ENCODE measurements at regions not wholly inside any gene's neighbourhood (a gene's known extent, or its start where the extent isn't known, plus 50 kb on each side); places are given as distances from the start of the nearest gene placed in this dataset.

GRCh38 chr16:75810342-75810741 lies 84.1 kb upstream of the CPHXL start:
- Histone ChIP-seq H3K9me3 (ENCODE audit: control insufficient read depth, insufficient read depth, low read length) (no peaks in the 10 kb centered on the region), H3K36me3 (ENCODE audit: control insufficient read depth, low read length) (no peaks in the 10 kb centered on the region), H3K79me2 (ENCODE audit: control insufficient read depth, low read length) (no peaks in the 10 kb centered on the region), H3K27ac (ENCODE audit: low read depth, low read length) (no peak overlapping the region), H3K4me2 (ENCODE audit: low read length) (no peak overlapping the region), H3K9me2 (replicated peaks; ENCODE audit: control insufficient read depth, low read length) (no peaks in the 10 kb centered on the region), H3K27me3 (ENCODE audit: control insufficient read depth, low read length) (0 out of 2 replicates have a peak, but pooled peaks cover 5% of the 10 kb centered on the region), H3K4me3 (ENCODE audit: low read length) (no peak overlapping the region), H3F3A (ENCODE audit: control insufficient read depth, insufficient read depth) (no peaks in the 10 kb centered on the region), H3K4me1 (ENCODE audit: control insufficient read depth, low read length) (no peaks in the 10 kb centered on the region), H4K20me1 (ENCODE audit: control insufficient read depth, insufficient read depth, low read depth, low read length) (no peaks in the 10 kb centered on the region)
- TF ChIP-seq EZH2phosphoT487 (IDR thresholded peaks at IDR 0.05; ENCODE audit: borderline replicate concordance, low read length), result no peak
- no peak for TF ChIP-seq CTCF (IDR thresholded peaks at IDR 0.05; ENCODE audit: low read depth, low read length, poor library complexity, severe bottlenecking)

GRCh38 chr16:75811020-75811634 lies 84.8 kb upstream of the CPHXL start:
- no peaks in the 10 kb centered on the region for H4K20me1 ChIP-seq (ENCODE audit: control insufficient read depth, insufficient read depth, low read depth, low read length)
- no peak overlapping the region for H3K4me3 ChIP-seq (ENCODE audit: low read length)
- H3K27me3 ChIP-seq (ENCODE audit: control insufficient read depth, low read length), result 0 out of 2 replicates have a peak, but pooled peaks cover 2% of the 10 kb centered on the region
- no peak for TF ChIP-seq CTCF (IDR thresholded peaks at IDR 0.05; ENCODE audit: low read depth, low read length, poor library complexity, severe bottlenecking)
- no peak for TF ChIP-seq EZH2phosphoT487 (IDR thresholded peaks at IDR 0.05; ENCODE audit: borderline replicate concordance, low read length)
- H3K79me2 ChIP-seq (ENCODE audit: control insufficient read depth, low read length), result no peaks in the 10 kb centered on the region
- no peak overlapping the region for H3K27ac ChIP-seq (ENCODE audit: low read depth, low read length)
- no peaks in the 10 kb centered on the region for H3K9me2 ChIP-seq (replicated peaks; ENCODE audit: control insufficient read depth, low read length)
- H3K4me2 ChIP-seq (ENCODE audit: low read length), result no peak overlapping the region
- H3K4me1 ChIP-seq (ENCODE audit: control insufficient read depth, low read length), result no peaks in the 10 kb centered on the region
- no peaks in the 10 kb centered on the region for H3F3A ChIP-seq (ENCODE audit: control insufficient read depth, insufficient read depth)
- no peaks in the 10 kb centered on the region for H3K9me3 ChIP-seq (ENCODE audit: control insufficient read depth, insufficient read depth, low read length)
- H3K36me3 ChIP-seq (ENCODE audit: control insufficient read depth, low read length), result no peaks in the 10 kb centered on the region

- H3K9me3 ChIP-seq (ENCODE audit: control insufficient read depth, insufficient read depth, low read length), result no peaks in the 10 kb centered on the region
- H3K9me2 ChIP-seq (replicated peaks; ENCODE audit: control insufficient read depth, low read length), result no peaks in the 10 kb centered on the region
- H3K36me3 ChIP-seq (ENCODE audit: control insufficient read depth, low read length), result no peaks in the 10 kb centered on the region
- TF ChIP-seq CTCF (IDR thresholded peaks at IDR 0.05; ENCODE audit: low read depth, low read length, poor library complexity, severe bottlenecking) (no peak), EZH2phosphoT487 (IDR thresholded peaks at IDR 0.05; ENCODE audit: borderline replicate concordance, low read length) (no peak)
- no peaks in the 10 kb centered on the region for H3K4me1 ChIP-seq (ENCODE audit: control insufficient read depth, low read length)
- no peaks in the 10 kb centered on the region for H4K20me1 ChIP-seq (ENCODE audit: control insufficient read depth, insufficient read depth, low read depth, low read length)
- no peak overlapping the region for H3K4me3 ChIP-seq (ENCODE audit: low read length)
- H3K79me2 ChIP-seq (ENCODE audit: control insufficient read depth, low read length), result no peaks in the 10 kb centered on the region
- H3K27me3 ChIP-seq (ENCODE audit: control insufficient read depth, low read length), result no peaks in the 10 kb centered on the region; the same call in none of the 2 replicates
- H3K4me2 ChIP-seq (ENCODE audit: low read length), result no peak overlapping the region
- no peaks in the 10 kb centered on the region for H3F3A ChIP-seq (ENCODE audit: control insufficient read depth, insufficient read depth)
- no peak overlapping the region for H3K27ac ChIP-seq (ENCODE audit: low read depth, low read length)
Measured at GRCh38 chr16:75818491-75818890, 92.2 kb upstream of the CPHXL start.
